ENCODE measurements at regions not wholly inside any gene's neighbourhood (a gene's known extent, or its start where the extent isn't known, plus 50 kb on each side); places are given as distances from the start of the nearest gene placed in this dataset.

DNA sequence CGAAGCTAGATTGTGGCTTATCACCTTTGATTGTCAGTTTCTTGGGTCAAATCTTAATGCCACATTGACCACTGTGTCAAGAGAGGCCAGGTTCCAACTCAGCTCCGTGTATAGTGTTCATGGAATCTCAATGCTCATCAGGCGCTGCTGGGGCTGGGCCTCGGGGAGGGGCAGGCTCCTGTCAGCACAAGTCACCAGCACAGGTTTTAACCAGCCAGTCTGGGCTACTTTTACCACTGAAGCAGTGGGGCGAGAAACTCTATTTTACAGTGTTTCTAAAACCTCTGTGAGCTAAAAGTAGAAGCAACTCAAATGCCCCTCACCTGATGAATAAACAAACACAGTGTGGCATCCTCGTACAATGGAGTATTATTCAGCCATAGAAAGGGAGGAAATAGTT is 118.7 kb upstream of the GJB6 start:
- TF ChIP-seq, protein P1, sequence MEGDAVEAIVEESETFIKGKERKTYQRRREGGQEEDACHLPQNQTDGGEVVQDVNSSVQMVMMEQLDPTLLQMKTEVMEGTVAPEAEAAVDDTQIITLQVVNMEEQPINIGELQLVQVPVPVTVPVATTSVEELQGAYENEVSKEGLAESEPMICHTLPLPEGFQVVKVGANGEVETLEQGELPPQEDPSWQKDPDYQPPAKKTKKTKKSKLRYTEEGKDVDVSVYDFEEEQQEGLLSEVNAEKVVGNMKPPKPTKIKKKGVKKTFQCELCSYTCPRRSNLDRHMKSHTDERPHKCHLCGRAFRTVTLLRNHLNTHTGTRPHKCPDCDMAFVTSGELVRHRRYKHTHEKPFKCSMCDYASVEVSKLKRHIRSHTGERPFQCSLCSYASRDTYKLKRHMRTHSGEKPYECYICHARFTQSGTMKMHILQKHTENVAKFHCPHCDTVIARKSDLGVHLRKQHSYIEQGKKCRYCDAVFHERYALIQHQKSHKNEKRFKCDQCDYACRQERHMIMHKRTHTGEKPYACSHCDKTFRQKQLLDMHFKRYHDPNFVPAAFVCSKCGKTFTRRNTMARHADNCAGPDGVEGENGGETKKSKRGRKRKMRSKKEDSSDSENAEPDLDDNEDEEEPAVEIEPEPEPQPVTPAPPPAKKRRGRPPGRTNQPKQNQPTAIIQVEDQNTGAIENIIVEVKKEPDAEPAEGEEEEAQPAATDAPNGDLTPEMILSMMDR (IDR thresholded peaks at IDR 0.05): no peak
- TF ChIP-seq POLR2A (IDR thresholded peaks at IDR 0.05) (no peak), POLR2AphosphoS5 (IDR thresholded peaks at IDR 0.05) (no peak)
